ENCODE measurements at regions not wholly inside any gene's neighbourhood (a gene's known extent, or its start where the extent isn't known, plus 50 kb on each side); places are given as distances from the start of the nearest gene placed in this dataset.

GRCh38 chr12:124379379-124379937, 84.6 kb downstream of the RFLNA start:
- ChIA-PET POLR2A (no interaction called here), CTCF (no interaction called here)
- TF ChIP-seq CTCF (IDR thresholded peaks at IDR 0.05; ENCODE audit: insufficient read depth in 1 of 2, low read depth in 1 of 2, low read length in 1 of 2, severe bottlenecking in 1 of 2, unreplicated experiment in 1 of 2): no peak
- intact Hi-C loops (cut with micrococcal nuclease; ENCODE audit: unreplicated experiment): no loop called here
- H3K4me1 Mint-ChIP-seq (ENCODE audit: low read depth, unreplicated experiment): no peaks in the 10 kb centered on the region
- no peaks in the 10 kb centered on the region for H3K27me3 Mint-ChIP-seq (ENCODE audit: insufficient read depth, unreplicated experiment)
- no peak overlapping the region for H3K27ac Mint-ChIP-seq (ENCODE audit: unreplicated experiment)
- no peaks in the 10 kb centered on the region for H3K9me3 Mint-ChIP-seq (ENCODE audit: unreplicated experiment)
- H3K4me3 ChIP-seq (ENCODE audit: low read depth, low read length): no peak overlapping the region
- no peaks in the 10 kb centered on the region for H3K9me3 ChIP-seq
- H3K27me3 ChIP-seq (replicated peaks; ENCODE audit: control insufficient read depth, insufficient read depth, low read length): no peaks in the 10 kb centered on the region
- H3K4me3 Mint-ChIP-seq (ENCODE audit: unreplicated experiment): no peak overlapping the region
- peaks cover 45% of the 10 kb centered on the region for H3K36me3 Mint-ChIP-seq (ENCODE audit: insufficient read depth, unreplicated experiment)
- peaks cover 4% of the 10 kb centered on the region for H3K36me3 ChIP-seq (ENCODE audit: control insufficient read depth, insufficient read depth, low read length)
- no peaks in the 10 kb centered on the region; the same call in 1 of the 2 replicates for H3K4me1 ChIP-seq
- BruUV-seq (replicated peaks): no TSS peak
- DNase-seq: no peak

DNA sequence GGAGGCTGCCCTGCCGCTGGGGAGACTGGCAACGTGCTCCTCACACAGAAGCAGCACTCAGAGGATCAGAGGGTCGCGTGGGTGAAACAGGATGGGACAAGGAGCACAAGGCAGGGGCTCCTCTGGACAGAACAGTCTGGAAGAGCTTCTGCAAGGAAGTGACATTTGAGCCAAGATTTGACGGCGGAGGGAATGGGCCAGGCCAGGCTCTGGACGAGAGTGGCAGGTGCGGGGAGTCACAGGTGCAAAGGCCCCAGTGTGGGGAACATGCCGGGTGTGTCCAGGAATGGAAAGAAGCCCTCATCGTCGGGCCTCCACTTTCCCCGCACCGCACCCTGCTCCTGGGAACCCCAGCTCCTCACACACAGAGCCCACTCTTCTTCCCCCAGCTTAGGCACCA, 84.0 kb downstream of the RFLNA start:
- Mint-ChIP-seq H3K9me3 (ENCODE audit: unreplicated experiment) (no peaks in the 10 kb centered on the region), H3K4me1 (ENCODE audit: low read depth, unreplicated experiment) (no peaks in the 10 kb centered on the region), H3K36me3 (ENCODE audit: insufficient read depth, unreplicated experiment) (peaks cover 48% of the 10 kb centered on the region), H3K27ac (ENCODE audit: unreplicated experiment) (peak overlapping the region; percentile 64), H3K27me3 (ENCODE audit: insufficient read depth, unreplicated experiment) (no peaks in the 10 kb centered on the region), H3K4me3 (ENCODE audit: unreplicated experiment) (no peak overlapping the region)
- H3K9me3 ChIP-seq: no peaks in the 10 kb centered on the region
- DNase-seq: no peak
- ChIA-PET CTCF (no interaction called here), POLR2A (no interaction called here)
- BruUV-seq (replicated peaks): no TSS peak
- no peak for TF ChIP-seq CTCF (IDR thresholded peaks at IDR 0.05; ENCODE audit: insufficient read depth in 1 of 2, low read depth in 1 of 2, low read length in 1 of 2, severe bottlenecking in 1 of 2, unreplicated experiment in 1 of 2)
- no peaks in the 10 kb centered on the region for H3K27me3 ChIP-seq (replicated peaks; ENCODE audit: control insufficient read depth, insufficient read depth, low read length)
- intact Hi-C loops (cut with micrococcal nuclease; ENCODE audit: unreplicated experiment): no loop called here
- H3K4me3 ChIP-seq (ENCODE audit: low read depth, low read length): no peak overlapping the region
- H3K4me1 ChIP-seq: no peaks in the 10 kb centered on the region
- peaks cover 4% of the 10 kb centered on the region for H3K36me3 ChIP-seq (ENCODE audit: control insufficient read depth, insufficient read depth, low read length)

- Mint-ChIP-seq H3K27ac (ENCODE audit: unreplicated experiment) (peak overlapping the region; percentile 64), H3K9me3 (ENCODE audit: unreplicated experiment) (no peaks in the 10 kb centered on the region), H3K27me3 (ENCODE audit: insufficient read depth, unreplicated experiment) (no peaks in the 10 kb centered on the region), H3K4me1 (ENCODE audit: low read depth, unreplicated experiment) (no peaks in the 10 kb centered on the region), H3K4me3 (ENCODE audit: unreplicated experiment) (no peak overlapping the region), H3K36me3 (ENCODE audit: insufficient read depth, unreplicated experiment) (peaks cover 51% of the 10 kb centered on the region)
- intact Hi-C loops (cut with micrococcal nuclease; ENCODE audit: unreplicated experiment): no loop called here
- CTCF ChIA-PET: no interaction called here
- Histone ChIP-seq H3K36me3 (ENCODE audit: control insufficient read depth, insufficient read depth, low read length) (peaks cover 4% of the 10 kb centered on the region), H3K27me3 (replicated peaks; ENCODE audit: control insufficient read depth, insufficient read depth, low read length) (no peaks in the 10 kb centered on the region), H3K9me3 (no peaks in the 10 kb centered on the region), H3K4me1 (no peaks in the 10 kb centered on the region), H3K4me3 (ENCODE audit: low read depth, low read length) (no peak overlapping the region)
- BruUV-seq (replicated peaks): no TSS peak
- no peak for DNase-seq
- TF ChIP-seq CTCF (IDR thresholded peaks at IDR 0.05; ENCODE audit: insufficient read depth in 1 of 2, low read depth in 1 of 2, low read length in 1 of 2, severe bottlenecking in 1 of 2, unreplicated experiment in 1 of 2): no peak
- POLR2A ChIA-PET: no interaction called here
Measured at GRCh38 chr12:124377981-124378509, 83.2 kb downstream of the RFLNA start.

Measured in Caco-2 (cell line).